ENCODE measurements at regions not wholly inside any gene's neighbourhood (a gene's known extent, or its start where the extent isn't known, plus 50 kb on each side); places are given as distances from the start of the nearest gene placed in this dataset.

DNA sequence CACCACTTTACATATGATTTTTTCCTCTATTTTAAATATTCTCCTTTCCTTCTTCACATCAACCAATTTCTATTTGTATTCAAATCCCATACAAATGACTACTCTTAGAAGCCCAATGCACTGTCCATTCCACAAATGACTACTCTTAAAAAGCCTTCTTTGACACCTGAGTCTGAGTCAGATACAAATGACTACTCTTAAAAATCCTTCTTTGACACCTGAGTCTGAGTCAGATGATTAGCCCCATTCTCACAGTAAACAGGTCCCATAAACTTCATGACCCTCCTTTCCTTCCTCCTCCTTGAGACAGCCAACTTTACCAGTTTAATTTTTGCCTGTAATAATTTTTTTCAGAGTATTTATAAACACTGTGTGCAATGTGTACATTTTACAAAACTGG, 231.3 kb upstream of the USP25 start:
- no peak for ATAC-seq

GRCh38 chr21:15506086-15506485, 223.7 kb upstream of the USP25 start:
- TF ChIP-seq, protein P1, sequence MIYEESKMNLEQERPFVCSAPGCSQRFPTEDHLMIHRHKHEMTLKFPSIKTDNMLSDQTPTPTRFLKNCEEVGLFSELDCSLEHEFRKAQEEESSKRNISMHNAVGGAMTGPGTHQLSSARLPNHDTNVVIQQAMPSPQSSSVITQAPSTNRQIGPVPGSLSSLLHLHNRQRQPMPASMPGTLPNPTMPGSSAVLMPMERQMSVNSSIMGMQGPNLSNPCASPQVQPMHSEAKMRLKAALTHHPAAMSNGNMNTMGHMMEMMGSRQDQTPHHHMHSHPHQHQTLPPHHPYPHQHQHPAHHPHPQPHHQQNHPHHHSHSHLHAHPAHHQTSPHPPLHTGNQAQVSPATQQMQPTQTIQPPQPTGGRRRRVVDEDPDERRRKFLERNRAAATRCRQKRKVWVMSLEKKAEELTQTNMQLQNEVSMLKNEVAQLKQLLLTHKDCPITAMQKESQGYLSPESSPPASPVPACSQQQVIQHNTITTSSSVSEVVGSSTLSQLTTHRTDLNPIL (CRISPR knock-in tag; IDR thresholded peaks at IDR 0.05; ENCODE audit: low read depth) = no peak
- TF ChIP-seq RARB (CRISPR knock-in tag; IDR thresholded peaks at IDR 0.05) = no peak
- TF ChIP-seq PPARA (CRISPR knock-in tag; IDR thresholded peaks at IDR 0.05; ENCODE audit: borderline replicate concordance) = no peak
- TF ChIP-seq OSR1 (CRISPR knock-in tag; IDR thresholded peaks at IDR 0.05) = no peak
- TF ChIP-seq, protein P2, sequence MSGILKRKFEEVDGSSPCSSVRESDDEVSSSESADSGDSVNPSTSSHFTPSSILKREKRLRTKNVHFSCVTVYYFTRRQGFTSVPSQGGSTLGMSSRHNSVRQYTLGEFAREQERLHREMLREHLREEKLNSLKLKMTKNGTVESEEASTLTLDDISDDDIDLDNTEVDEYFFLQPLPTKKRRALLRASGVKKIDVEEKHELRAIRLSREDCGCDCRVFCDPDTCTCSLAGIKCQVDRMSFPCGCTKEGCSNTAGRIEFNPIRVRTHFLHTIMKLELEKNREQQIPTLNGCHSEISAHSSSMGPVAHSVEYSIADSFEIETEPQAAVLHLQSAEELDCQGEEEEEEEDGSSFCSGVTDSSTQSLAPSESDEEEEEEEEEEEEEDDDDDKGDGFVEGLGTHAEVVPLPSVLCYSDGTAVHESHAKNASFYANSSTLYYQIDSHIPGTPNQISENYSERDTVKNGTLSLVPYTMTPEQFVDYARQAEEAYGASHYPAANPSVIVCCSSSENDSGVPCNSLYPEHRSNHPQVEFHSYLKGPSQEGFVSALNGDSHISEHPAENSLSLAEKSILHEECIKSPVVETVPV (CRISPR knock-in tag; IDR thresholded peaks at IDR 0.05) = no peak
- no peak for TF ChIP-seq ZFP3 (CRISPR knock-in tag; IDR thresholded peaks at IDR 0.05)
- TF ChIP-seq ISL1 (CRISPR knock-in tag; IDR thresholded peaks at IDR 0.05) = no peak
- no peak for TF ChIP-seq TSHZ2 (CRISPR knock-in tag; IDR thresholded peaks at IDR 0.05)
- no peak for TF ChIP-seq SNAI2 (CRISPR knock-in tag; IDR thresholded peaks at IDR 0.05)
- TF ChIP-seq CSDC2 (CRISPR knock-in tag; IDR thresholded peaks at IDR 0.05) = no peak
- no peak for TF ChIP-seq ZNF565 (CRISPR knock-in tag; conservative IDR thresholded peaks at IDR 0.05; ENCODE audit: low read depth)
- TF ChIP-seq ZFP30 (CRISPR knock-in tag; IDR thresholded peaks at IDR 0.05) = no peak
- no peak for TF ChIP-seq ZNF8 (CRISPR knock-in tag; IDR thresholded peaks at IDR 0.05)
- no peak for TF ChIP-seq ARNTL (CRISPR knock-in tag; IDR thresholded peaks at IDR 0.05; ENCODE audit: borderline replicate concordance, low read depth)
- TF ChIP-seq TCF4 (CRISPR knock-in tag; IDR thresholded peaks at IDR 0.05; ENCODE audit: borderline replicate concordance) = no peak
- TF ChIP-seq ESRRG (CRISPR knock-in tag; IDR thresholded peaks at IDR 0.05) = no peak
- no peak for ATAC-seq

More for the DNA sequence above, 231.3 kb upstream of the USP25 start:
- TF ChIP-seq ZC3H10 (CRISPR knock-in tag; IDR thresholded peaks at IDR 0.05) (no peak), ZFP3 (CRISPR knock-in tag; IDR thresholded peaks at IDR 0.05) (no peak), RARB (CRISPR knock-in tag; IDR thresholded peaks at IDR 0.05) (no peak)

DNA sequence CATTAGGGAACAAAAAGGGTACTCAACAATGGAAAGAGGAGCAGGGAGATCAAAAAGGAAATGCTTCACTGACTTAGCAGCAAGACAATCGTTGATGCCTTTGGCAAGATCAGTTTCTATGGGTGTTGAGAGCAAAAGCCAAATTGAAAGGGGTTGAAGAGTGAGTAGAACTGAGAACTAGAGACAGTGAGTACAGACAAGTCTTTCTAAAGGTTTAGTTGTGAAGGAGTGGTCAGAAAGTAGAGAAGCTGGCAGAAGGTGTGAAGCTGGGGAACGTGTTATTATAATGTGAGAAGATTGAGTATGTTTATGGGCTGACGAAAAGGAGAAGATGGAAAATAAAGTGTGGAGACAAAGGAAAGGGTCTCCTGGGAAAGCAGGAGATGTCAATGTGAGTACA, 221.2 kb upstream of the USP25 start:
- ATAC-seq = no peak
- TF ChIP-seq RARB (CRISPR knock-in tag; IDR thresholded peaks at IDR 0.05) (no peak), TCF4 (CRISPR knock-in tag; IDR thresholded peaks at IDR 0.05; ENCODE audit: borderline replicate concordance) (no peak), CSDC2 (CRISPR knock-in tag; IDR thresholded peaks at IDR 0.05) (no peak), ZNF565 (CRISPR knock-in tag; conservative IDR thresholded peaks at IDR 0.05; ENCODE audit: low read depth) (no peak), OSR1 (CRISPR knock-in tag; IDR thresholded peaks at IDR 0.05) (no peak), ISL1 (CRISPR knock-in tag; IDR thresholded peaks at IDR 0.05) (no peak), TOX (CRISPR knock-in tag; IDR thresholded peaks at IDR 0.05; ENCODE audit: borderline replicate concordance) (no peak), ZFP30 (CRISPR knock-in tag; IDR thresholded peaks at IDR 0.05) (no peak), BACH2 (CRISPR knock-in tag; IDR thresholded peaks at IDR 0.05; ENCODE audit: borderline replicate concordance) (no peak), PPARA (CRISPR knock-in tag; IDR thresholded peaks at IDR 0.05; ENCODE audit: borderline replicate concordance) (no peak), GLIS3 (CRISPR knock-in tag; IDR thresholded peaks at IDR 0.05) (no peak), ARNTL (CRISPR knock-in tag; IDR thresholded peaks at IDR 0.05; ENCODE audit: borderline replicate concordance, low read depth) (no peak), PATZ1 (CRISPR knock-in tag; IDR thresholded peaks at IDR 0.05; ENCODE audit: borderline replicate concordance) (no peak), ZNF70 (CRISPR knock-in tag; IDR thresholded peaks at IDR 0.05) (no peak), SNAI2 (CRISPR knock-in tag; IDR thresholded peaks at IDR 0.05) (no peak), ZFP3 (CRISPR knock-in tag; IDR thresholded peaks at IDR 0.05) (no peak)
- TF ChIP-seq, protein P3, sequence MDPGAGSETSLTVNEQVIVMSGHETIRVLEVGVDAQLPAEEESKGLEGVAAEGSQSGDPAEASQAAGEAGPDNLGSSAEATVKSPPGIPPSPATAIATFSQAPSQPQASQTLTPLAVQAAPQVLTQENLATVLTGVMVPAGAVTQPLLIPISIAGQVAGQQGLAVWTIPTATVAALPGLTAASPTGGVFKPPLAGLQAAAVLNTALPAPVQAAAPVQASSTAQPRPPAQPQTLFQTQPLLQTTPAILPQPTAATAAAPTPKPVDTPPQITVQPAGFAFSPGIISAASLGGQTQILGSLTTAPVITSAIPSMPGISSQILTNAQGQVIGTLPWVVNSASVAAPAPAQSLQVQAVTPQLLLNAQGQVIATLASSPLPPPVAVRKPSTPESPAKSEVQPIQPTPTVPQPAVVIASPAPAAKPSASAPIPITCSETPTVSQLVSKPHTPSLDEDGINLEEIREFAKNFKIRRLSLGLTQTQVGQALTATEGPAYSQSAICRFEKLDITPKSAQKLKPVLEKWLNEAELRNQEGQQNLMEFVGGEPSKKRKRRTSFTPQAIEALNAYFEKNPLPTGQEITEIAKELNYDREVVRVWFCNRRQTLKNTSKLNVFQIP (CRISPR knock-in tag; IDR thresholded peaks at IDR 0.05; ENCODE audit: borderline replicate concordance, low read depth) = no peak

Measured in SK-N-SH treated with all-trans-retinoic acid at 6 μM for 48 hours (cell line).